Esophagus muscularis mucosa (tissue), 4 donors: ENCODE measurements at regions not wholly inside any gene's neighbourhood (a gene's known extent, or its start where the extent isn't known, plus 50 kb on each side); places are given as distances from the start of the nearest gene placed in this dataset.
"Not testable (repeated sequence)": the region's sequence is repeated elsewhere in the genome, so short reads cannot be mapped to it uniquely, and the experiment has no call there.

Source experiments
- DNase-seq: peaks from one replicate; pipeline ENCODE4 v3.0.0-alpha.2; 2017; ENCODE audit errors: extremely low spot score
- H3K27ac ChIP-seq, 4 donors: fragments of 200-600 bp; sonication (generic); replicated peaks in 1 of 4; 1 replicate in 3 of 4; 2 replicates in 1 of 4; pipeline ENCODE4 v1.5.1; 2016 to 2019; ENCODE audit warnings: mild to moderate bottlenecking in 1 of 4
- H3K27me3 ChIP-seq, 4 donors: fragments of 200-600 bp; sonication (generic); one replicate each; pipeline versions ENCODE4 v1.5.1 to v1.6.0; 2016 to 2019
- H3K36me3 ChIP-seq, 4 donors: fragments of 200-600 bp; sonication (generic); one replicate each; pipeline ENCODE4 v1.5.1; 2016 to 2019
- H3K4me1 ChIP-seq, 4 donors: fragments of 200-600 bp; sonication (generic); one replicate each; pipeline ENCODE4 v1.5.1; 2016 to 2019
- H3K4me3 ChIP-seq, 4 donors: fragments of 200-600 bp; sonication (generic); 1 replicate in 2 of 4; 2 replicates in 2 of 4; pipeline ENCODE4 v1.5.1; 2016 to 2019; ENCODE audit warnings: mild to moderate bottlenecking in 4 of 4, moderate library complexity in 1 of 4
- H3K9me3 ChIP-seq, 4 donors: fragments of 200-600 bp; sonication (generic); 1 replicate in 3 of 4; 2 replicates in 1 of 4; pipeline ENCODE4 v1.5.1; 2016 to 2019
- CTCF ChIP-seq, 3 experiments: fragments of 200-600 bp in 2 of 3; fragments of 450-650 bp in 1 of 3; sonication (generic) in 2 of 3; IDR thresholded peaks; one replicate each; pipeline ENCODE4 v1.5.1; 2017 to 2019; ENCODE audit warnings: antibody characterized with exemption in 3 of 3, mild to moderate bottlenecking in 2 of 3, moderate library complexity in 1 of 3
- EP300 ChIP-seq: sonication (generic); formaldehyde crosslinking; IDR thresholded peaks from one replicate; pipeline ENCODE4 v1.6.1; 2017; ENCODE audit warnings: antibody characterized with exemption
- POLR2A ChIP-seq: fragments of 450-650 bp; IDR thresholded peaks from one replicate; pipeline ENCODE4 v1.6.1; 2017; ENCODE audit warnings: antibody characterized with exemption, moderate library complexity, mild to moderate bottlenecking, low read depth
- POLR2AphosphoS5 ChIP-seq, 2 donors: sonication (generic); formaldehyde crosslinking; IDR thresholded peaks; one replicate each; pipeline ENCODE4 v1.6.1; 2017; ENCODE audit warnings: antibody characterized with exemption in 2 of 2
- WGBS: methylation state at CpG from one replicate; pipeline ENCODE4 v1.1.5; 2018; 5-methylcytosine and 5-hydroxymethylcytosine counted together
- intact Hi-C: fragments of 100-400 bp; cut with DNase I; formaldehyde crosslinking; loops from one replicate; pipeline ENCODE4 v1.15.1; 2023

GRCh38 chr5:99032234-99033013 is 103.6 kb upstream of the CHD1 start:
- no peak for DNase-seq

GRCh38 chr5:99030906-99031440 is 102.2 kb upstream of the CHD1 start:
- no peaks in the 10 kb centered on the region for H3K36me3 ChIP-seq
- peaks cover 2 to 17% (median 14%) of the 10 kb centered on the region in 4 donors for H3K4me1 ChIP-seq
- H3K9me3 ChIP-seq: no peaks in the 10 kb centered on the region
- intact Hi-C loops: no loop called here
- H3K4me3 ChIP-seq: no peak overlapping the region
- no peak for DNase-seq
- H3K27me3 ChIP-seq: no peaks in the 10 kb centered on the region
- no peak overlapping the region for H3K27ac ChIP-seq
- TF ChIP-seq POLR2AphosphoS5 (IDR thresholded peaks at IDR 0.05) (no peak), CTCF (IDR thresholded peaks at IDR 0.05) (no peak), POLR2A (no peak), EP300 (no peak)

More at GRCh38 chr5:99032234-99033013, 103.6 kb upstream of the CHD1 start:
- no peaks in the 10 kb centered on the region for H3K27me3 ChIP-seq
- intact Hi-C loops: loop anchor here (1.0 kb wide), 1 partner anchor 126 kb away; no protein-coding TSS in a partner anchor
- peak overlapping the region in 3 of 4 donors; percentile 20 to 63 (median 63) for H3K27ac ChIP-seq
- WGBS: 39% methylated on average over 7 of the region's 7 CpGs
- peak; percentile 69 to 81 (median 78) for TF ChIP-seq CTCF (IDR thresholded peaks at IDR 0.05)
- TF ChIP-seq POLR2A: no peak
- TF ChIP-seq EP300: no peak
- peak overlapping the region; percentile 23 to 48 (median 45) for H3K4me3 ChIP-seq
- peaks cover 2 to 17% (median 14%) of the 10 kb centered on the region in 4 donors for H3K4me1 ChIP-seq
- H3K9me3 ChIP-seq: no peaks in the 10 kb centered on the region
- H3K36me3 ChIP-seq: no peaks in the 10 kb centered on the region

- Histone ChIP-seq H3K36me3 (no peaks in the 10 kb centered on the region), H3K4me1 (peaks cover 2 to 17% (median 14%) of the 10 kb centered on the region in 4 donors), H3K4me3 (no peak overlapping the region), H3K27ac (no peak overlapping the region), H3K9me3 (no peaks in the 10 kb centered on the region), H3K27me3 (no peaks in the 10 kb centered on the region)
- no peak for DNase-seq
- TF ChIP-seq POLR2A (no peak), POLR2AphosphoS5 (IDR thresholded peaks at IDR 0.05) (no peak), CTCF (IDR thresholded peaks at IDR 0.05) (no peak), EP300 (no peak)
- intact Hi-C loops: no loop called here
- WGBS: 96% methylated on average over 1 of the region's 1 CpG
These were observed 100.4 kb upstream of the CHD1 start for GRCh38 chr5:99029172-99029571.

- H3K4me1 ChIP-seq: peaks cover 2 to 12% (median 9%) of the 10 kb centered on the region in 4 donors
- H3K36me3 ChIP-seq, H3K9me3 ChIP-seq, H3K27me3 ChIP-seq, H3K27ac ChIP-seq, DNase-seq, intact Hi-C loops, H3K4me3 ChIP-seq: not testable (repeated sequence)
- WGBS: 91% methylated on average over 6 of the region's 6 CpGs
These were observed 99.4 kb upstream of the CHD1 start for GRCh38 chr5:99028170-99028569.

- H3K9me3 ChIP-seq: no peaks in the 10 kb centered on the region
- DNase-seq: no peak
- H3K4me1 ChIP-seq: no peaks in the 10 kb centered on the region
- H3K4me3 ChIP-seq: no peak overlapping the region
- H3K27ac ChIP-seq: no peak overlapping the region
- WGBS: 78% methylated on average over 5 of the region's 5 CpGs
- no peaks in the 10 kb centered on the region for H3K36me3 ChIP-seq
- intact Hi-C loops: no loop called here
- H3K27me3 ChIP-seq: no peaks in the 10 kb centered on the region
- TF ChIP-seq EP300: no peak
- TF ChIP-seq CTCF (IDR thresholded peaks at IDR 0.05): no peak
- TF ChIP-seq POLR2AphosphoS5 (IDR thresholded peaks at IDR 0.05): no peak
- no peak for TF ChIP-seq POLR2A
These were observed 96.7 kb upstream of the CHD1 start for GRCh38 chr5:99025298-99026045.
